HTR-8/SVneo (cell line): ENCODE measurements at regions not wholly inside any gene's neighbourhood (a gene's known extent, or its start where the extent isn't known, plus 50 kb on each side); places are given as distances from the start of the nearest gene placed in this dataset.
A peak's percentile ranks its signal among the peaks of the same experiment; 100 is the strongest.

Experiments
- DNase-seq: peaks from one replicate; pipeline ENCODE4 v3.0.0; 2011; ENCODE audit warnings: low spot score, mixed read lengths; ENCODE audit not compliant: insufficient read length
- FAIRE-seq: peaks from 2 replicates; lab custom pipeline; 2011; peaks lifted over from hg19 to GRCh38; lab: Jason Lieb, UNC

GRCh38 chrX:151796576-151796975 lies 62.0 kb downstream of the CNGA2 start:
- DNase-seq = no peak
- FAIRE-seq = no peak

- no peak for DNase-seq
- no peak for FAIRE-seq
These were observed 67.4 kb downstream of the CNGA2 start for GRCh38 chrX:151801980-151802379.

- DNase-seq (no peak), FAIRE-seq (no peak)
These were observed 72.5 kb downstream of the CNGA2 start for GRCh38 chrX:151806967-151807540.

- FAIRE-seq = no peak
- no peak for DNase-seq
These were observed 78.1 kb downstream of the CNGA2 start for GRCh38 chrX:151812661-151813060.

GRCh38 chrX:151814767-151815166 lies 80.2 kb downstream of the CNGA2 start:
- FAIRE-seq (no peak), DNase-seq (no peak)

GRCh38 chrX:151815398-151815797 lies 80.9 kb downstream of the CNGA2 start:
- FAIRE-seq (no peak), DNase-seq (no peak)

- DNase-seq (no peak), FAIRE-seq (no peak)
These were observed 82.4 kb downstream of the CNGA2 start for GRCh38 chrX:151816934-151817333.

- no peak for DNase-seq
- FAIRE-seq = no peak
These were observed 84.3 kb downstream of the CNGA2 start for GRCh38 chrX:151818828-151819227.

GRCh38 chrX:151821226-151821625 lies 86.7 kb downstream of the CNGA2 start:
- FAIRE-seq (no peak), DNase-seq (no peak)

- FAIRE-seq = no peak
- DNase-seq = no peak
These were observed 87.7 kb upstream of the MAGEA4 start for GRCh38 chrX:151825007-151825406.

- no peak for FAIRE-seq
- peak; percentile 14 for DNase-seq
These were observed 86.7 kb upstream of the MAGEA4 start for GRCh38 chrX:151825925-151826485.

- no peak for FAIRE-seq
- DNase-seq = no peak
These were observed 84.1 kb upstream of the MAGEA4 start for GRCh38 chrX:151828439-151829080.

- no peak for FAIRE-seq
- DNase-seq = no peak
These were observed 81.8 kb upstream of the MAGEA4 start for GRCh38 chrX:151830911-151831310.

GRCh38 chrX:151852294-151852693 lies 60.4 kb upstream of the MAGEA4 start:
- DNase-seq (no peak), FAIRE-seq (no peak)

GRCh38 chrX:151854726-151855495 lies 57.8 kb upstream of the MAGEA4 start:
- FAIRE-seq (no peak), DNase-seq (no peak)

- no peak for DNase-seq
These were observed 53.2 kb upstream of the MAGEA4 start for GRCh38 chrX:151859481-151859880.

GRCh38 chrX:151860827-151861226 lies 51.9 kb upstream of the MAGEA4 start:
- FAIRE-seq = no peak
- DNase-seq = no peak

More at GRCh38 chrX:151859481-151859880, 53.2 kb upstream of the MAGEA4 start:
- FAIRE-seq = no peak
